Neural progenitor cell (in vitro differentiated cells): ENCODE measurements at regions not wholly inside any gene's neighbourhood (a gene's known extent, or its start where the extent isn't known, plus 50 kb on each side); places are given as distances from the start of the nearest gene placed in this dataset.

Experiments used
- DNase-seq: peaks from one replicate; pipeline ENCODE4 v3.0.0-alpha.2; 2016; ENCODE audit warnings: low spot score
- H2AFZ ChIP-seq: fragments of 200-600 bp; sonication (generic); replicated peaks from 2 replicates; pipeline ENCODE4 v1.6.1; 2016; ENCODE audit warnings: antibody characterized with exemption
- H3F3A ChIP-seq: fragments of 200-600 bp; sonication (generic); 2 replicates; pipeline ENCODE4 v1.6.1; 2016; ENCODE audit warnings: antibody characterized with exemption, low read depth
- H3K27ac ChIP-seq: fragments of 200-600 bp; sonication (generic); 2 replicates; pipeline ENCODE4 v1.5.1; 2016; ENCODE audit warnings: mild to moderate bottlenecking
- H3K27me3 ChIP-seq: fragments of 200-600 bp; sonication (generic); 2 replicates; pipeline ENCODE4 v1.6.1; 2016; ENCODE audit warnings: mild to moderate bottlenecking, moderate library complexity
- H3K36me3 ChIP-seq: fragments of 200-600 bp; sonication (generic); 2 replicates; pipeline ENCODE4 v1.5.1; 2016
- H3K4me1 ChIP-seq: fragments of 200-600 bp; sonication (generic); 2 replicates; pipeline ENCODE4 v1.6.1; 2016; ENCODE audit warnings: mixed run types
- H3K4me2 ChIP-seq: fragments of 200-600 bp; sonication (generic); 2 replicates; pipeline ENCODE4 v1.6.1; 2016
- H3K4me3 ChIP-seq: fragments of 200-600 bp; sonication (generic); 2 replicates; pipeline ENCODE4 v1.5.1; 2016
- H3K79me2 ChIP-seq: fragments of 200-600 bp; sonication (generic); 2 replicates; pipeline ENCODE4 v1.6.1; 2016; ENCODE audit warnings: low read depth
- H3K9ac ChIP-seq: fragments of 200-600 bp; sonication (generic); 2 replicates; pipeline ENCODE4 v1.6.1; 2016
- H3K9me3 ChIP-seq: fragments of 200-600 bp; sonication (generic); 2 replicates; pipeline ENCODE4 v1.5.1; 2016; ENCODE audit warnings: low read depth
- H4K20me1 ChIP-seq: fragments of 200-600 bp; sonication (generic); 2 replicates; pipeline ENCODE4 v1.6.1; 2016; ENCODE audit warnings: low read depth
- H3K27ac Mint-ChIP-seq: 3 replicates; pipeline ENCODE4 v1.8.0; 2021; ENCODE audit warnings: mixed read lengths
- H3K27me3 Mint-ChIP-seq: 2 replicates; pipeline ENCODE4 v1.8.0; 2022; ENCODE audit warnings: low read depth, mild to moderate bottlenecking, inconsistent platforms, moderate library complexity, mixed read lengths; ENCODE audit not compliant: insufficient read depth
- H3K36me3 Mint-ChIP-seq: 3 replicates; pipeline ENCODE4 v1.8.0; 2021; ENCODE audit warnings: mixed read lengths
- H3K4me1 Mint-ChIP-seq: 3 replicates; pipeline ENCODE4 v1.8.0; 2021; ENCODE audit warnings: mixed read lengths
- H3K4me3 Mint-ChIP-seq: 3 replicates; pipeline ENCODE4 v1.8.0; 2021; ENCODE audit warnings: mild to moderate bottlenecking, moderate library complexity, mixed read lengths
- H3K9me3 Mint-ChIP-seq: 3 replicates; pipeline ENCODE4 v1.8.0; 2020; ENCODE audit warnings: mixed read lengths
- CTCF ChIP-seq: fragments of 200-600 bp; sonication (generic); IDR thresholded peaks from 2 replicates; pipeline ENCODE4 v1.5.1; 2017; ENCODE audit warnings: antibody characterized with exemption, mild to moderate bottlenecking
- EZH2 ChIP-seq: fragments of 200-600 bp; sonication (generic); IDR thresholded peaks from 2 replicates; pipeline ENCODE4 v1.6.1; 2017; ENCODE audit warnings: antibody characterized with exemption, mild to moderate bottlenecking, moderate library complexity
- EZH2phosphoT487 ChIP-seq: fragments of 200-600 bp; sonication (generic); IDR thresholded peaks from 2 replicates; pipeline ENCODE4 v1.6.1; 2017; ENCODE audit warnings: antibody characterized with exemption

- H3K27me3 Mint-ChIP-seq = peaks cover 9% of the 10 kb centered on the region
- TF ChIP-seq CTCF (no peak), EZH2 (no peak), EZH2phosphoT487 (no peak)
- peaks cover 1% of the 10 kb centered on the region for H3K27me3 ChIP-seq
- no peak overlapping the region for H3K4me2 ChIP-seq
- no peaks in the 10 kb centered on the region for H4K20me1 ChIP-seq
- no peaks in the 10 kb centered on the region for H3K4me1 ChIP-seq
- H3K79me2 ChIP-seq = no peaks in the 10 kb centered on the region
- H3K9me3 ChIP-seq = no peaks in the 10 kb centered on the region
- no peaks in the 10 kb centered on the region for H3F3A ChIP-seq
- no peak overlapping the region for H3K9ac ChIP-seq
- no peak for DNase-seq
- peaks cover 7% of the 10 kb centered on the region for H3K4me1 Mint-ChIP-seq
- H3K27ac ChIP-seq = no peak overlapping the region
- H3K27ac Mint-ChIP-seq = no peak overlapping the region
- no peaks in the 10 kb centered on the region for H3K36me3 ChIP-seq
- no peak overlapping the region for H2AFZ ChIP-seq
- no peak overlapping the region for H3K4me3 Mint-ChIP-seq
- peaks cover 3% of the 10 kb centered on the region for H3K9me3 Mint-ChIP-seq
- H3K4me3 ChIP-seq = no peak overlapping the region
- no peaks in the 10 kb centered on the region for H3K36me3 Mint-ChIP-seq
These were observed 76.0 kb upstream of the CAPRIN2 start for GRCh38 chr12:30830751-30831150.

GRCh38 chr12:30829876-30830275, 75.1 kb upstream of the CAPRIN2 start:
- H3K79me2 ChIP-seq = no peaks in the 10 kb centered on the region
- no peaks in the 10 kb centered on the region for H3K36me3 ChIP-seq
- H3K27ac ChIP-seq = no peak overlapping the region
- H3K9me3 ChIP-seq = no peaks in the 10 kb centered on the region
- Mint-ChIP-seq H3K36me3 (no peaks in the 10 kb centered on the region), H3K27ac (no peak overlapping the region), H3K4me3 (no peak overlapping the region), H3K9me3 (peaks cover 3% of the 10 kb centered on the region), H3K4me1 (peaks cover 7% of the 10 kb centered on the region), H3K27me3 (peaks cover 11% of the 10 kb centered on the region)
- peaks cover 8% of the 10 kb centered on the region for H3K27me3 ChIP-seq
- H3K4me1 ChIP-seq = no peaks in the 10 kb centered on the region
- H3F3A ChIP-seq = no peaks in the 10 kb centered on the region
- H3K4me2 ChIP-seq = no peak overlapping the region
- no peaks in the 10 kb centered on the region for H4K20me1 ChIP-seq
- DNase-seq = no peak
- H3K9ac ChIP-seq = no peak overlapping the region
- H2AFZ ChIP-seq = no peak overlapping the region
- no peak overlapping the region for H3K4me3 ChIP-seq
- TF ChIP-seq CTCF (no peak), EZH2phosphoT487 (no peak), EZH2 (no peak)

- DNase-seq = no peak
- H3K4me1 Mint-ChIP-seq = peaks cover 10% of the 10 kb centered on the region
- Histone ChIP-seq H3K4me3 (no peak overlapping the region), H4K20me1 (no peaks in the 10 kb centered on the region), H3K9ac (no peak overlapping the region), H3K36me3 (no peaks in the 10 kb centered on the region), H3K27ac (no peak overlapping the region), H3F3A (peaks cover 5% of the 10 kb centered on the region), H3K9me3 (no peaks in the 10 kb centered on the region), H3K4me1 (peaks cover 1% of the 10 kb centered on the region), H3K4me2 (no peak overlapping the region), H3K79me2 (no peaks in the 10 kb centered on the region), H3K27me3 (peaks cover 20% of the 10 kb centered on the region), H2AFZ (no peak overlapping the region)
- no peak overlapping the region for H3K4me3 Mint-ChIP-seq
- peaks cover 3% of the 10 kb centered on the region for H3K9me3 Mint-ChIP-seq
- peaks cover 15% of the 10 kb centered on the region for H3K27me3 Mint-ChIP-seq
- no peak for TF ChIP-seq EZH2phosphoT487
- no peak for TF ChIP-seq CTCF
- TF ChIP-seq EZH2 = no peak
- no peak overlapping the region for H3K27ac Mint-ChIP-seq
- no peaks in the 10 kb centered on the region for H3K36me3 Mint-ChIP-seq
These were observed 73.9 kb upstream of the CAPRIN2 start for GRCh38 chr12:30828686-30829085.
